GM23338 (cell line): ENCODE measurements at regions not wholly inside any gene's neighbourhood (a gene's known extent, or its start where the extent isn't known, plus 50 kb on each side); places are given as distances from the start of the nearest gene placed in this dataset.

Experiments
- CTCF ChIP-seq, 2 experiments: fragments of 200-600 bp in 1 of 2; sonication (generic) in 1 of 2; conservative IDR thresholded peaks; 2 replicates each; pipeline versions ENCODE4 v1.5.1 to v1.6.1; 2016 to 2017; ENCODE audit warnings: antibody characterized with exemption in 2 of 2, low read depth in 2 of 2, mild to moderate bottlenecking in 2 of 2, moderate library complexity in 1 of 2
- POLR2AphosphoS5 ChIP-seq: IDR thresholded peaks from 2 replicates; pipeline ENCODE4 v1.6.1; 2016; ENCODE audit warnings: antibody characterized with exemption, low read depth

DNA sequence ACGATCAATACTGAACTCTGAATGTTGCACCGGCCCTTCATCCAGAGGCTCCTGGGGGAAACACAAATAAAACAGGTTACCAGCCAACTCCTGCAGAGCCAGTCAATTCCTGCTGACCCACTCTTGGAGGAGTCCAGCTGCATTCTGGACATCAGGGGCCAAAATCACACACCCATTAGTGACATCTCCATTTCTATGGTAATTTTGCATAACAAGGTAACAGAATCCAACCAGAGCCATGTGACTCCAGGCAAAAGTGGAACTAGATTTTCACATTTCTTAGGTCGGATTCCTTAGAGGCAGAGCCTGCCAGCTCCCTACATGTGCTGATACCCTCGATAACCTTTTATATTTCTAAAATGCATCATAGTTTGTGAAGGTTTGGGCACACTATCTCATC is 119.2 kb upstream of the CTNNB1 start:
- TF ChIP-seq CTCF (conservative IDR thresholded peaks at IDR 0.05; ENCODE audit: low read depth in 2 of 2) (no peak), POLR2AphosphoS5 (no peak)
